Ovary (tissue), 3 donors: ENCODE measurements at regions not wholly inside any gene's neighbourhood (a gene's known extent, or its start where the extent isn't known, plus 50 kb on each side); places are given as distances from the start of the nearest gene placed in this dataset.

Experiments used
- CTCF ChIP-seq, 3 donors: fragments of 450-650 bp in 2 of 3; fragments of 200-600 bp in 1 of 3; IDR thresholded peaks; one replicate each; pipeline versions ENCODE4 v1.5.1 to v1.8.0; 2016 to 2022; ENCODE audit warnings: antibody characterized with exemption in 3 of 3, mild to moderate bottlenecking in 1 of 3
- POLR2A ChIP-seq: fragments of 450-650 bp; IDR thresholded peaks from one replicate; pipeline ENCODE4 v1.6.1; 2017; ENCODE audit warnings: antibody characterized with exemption, mild to moderate bottlenecking, moderate library complexity
- donor health status: DM: no; HTN: no; CAD: no.

DNA sequence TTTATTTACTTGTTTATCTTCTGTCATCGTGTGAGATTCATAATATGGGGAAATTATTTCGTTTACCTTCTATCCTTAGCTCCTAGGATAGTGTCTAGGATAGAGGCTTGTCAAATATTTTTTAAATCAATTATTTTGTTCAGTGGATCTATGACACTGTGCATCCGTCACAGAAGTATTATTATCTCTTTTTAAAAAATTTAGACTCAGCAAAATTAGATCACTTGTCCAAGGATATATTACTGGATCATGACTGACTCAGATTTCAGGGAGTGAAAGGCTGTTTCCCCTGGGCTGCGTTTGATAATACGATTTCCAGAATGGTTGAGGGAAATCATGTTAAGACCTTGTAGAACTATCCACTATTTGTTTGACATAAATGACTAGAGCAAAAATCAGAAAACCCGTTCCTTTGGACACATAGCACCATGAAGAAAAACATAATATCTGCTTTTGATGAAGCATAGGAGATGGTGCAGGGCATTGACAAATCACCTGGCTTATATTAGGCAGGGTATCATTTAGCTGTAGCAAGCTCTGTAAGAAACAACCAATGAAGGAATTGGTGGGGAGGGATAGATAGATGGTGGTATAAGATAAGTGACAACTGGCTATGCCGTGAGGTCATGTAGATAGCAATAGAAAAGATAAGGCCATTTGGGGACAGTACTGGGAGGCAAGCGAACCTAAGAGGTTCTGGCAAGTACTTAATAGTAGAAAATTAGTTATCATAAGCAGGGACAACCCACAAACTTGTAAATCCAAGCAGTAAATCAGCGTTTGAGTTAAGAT lies 465.2 kb upstream of the MAN1A1 start:
- no peak for TF ChIP-seq POLR2A
- TF ChIP-seq CTCF (IDR thresholded peaks at IDR 0.05), result no peak
